ENCODE measurements at regions not wholly inside any gene's neighbourhood (a gene's known extent, or its start where the extent isn't known, plus 50 kb on each side); places are given as distances from the start of the nearest gene placed in this dataset.

DNA sequence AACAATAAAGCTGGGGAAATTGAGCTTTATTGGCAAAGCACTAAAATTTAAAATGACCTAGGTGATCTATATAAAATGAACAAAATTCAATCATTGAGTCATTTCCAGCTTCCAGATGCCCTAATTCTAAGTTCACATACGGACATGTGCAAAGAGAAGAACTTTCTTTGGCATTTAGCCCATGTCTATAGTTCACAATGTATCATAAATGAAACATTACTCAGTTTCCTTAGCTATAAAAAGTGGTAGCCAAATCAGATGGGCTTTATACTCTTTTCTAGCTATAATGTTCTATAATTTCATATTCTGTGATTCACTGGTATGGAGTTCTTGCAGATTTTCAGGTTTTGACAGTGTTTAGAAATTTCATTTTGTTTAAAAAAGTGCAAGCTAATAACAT, 327.4 kb downstream of the KCTD8 start:
- TF ChIP-seq RBM22 (optimal IDR thresholded peaks at IDR 0.05; ENCODE audit: low read length), result no peak
- TF ChIP-seq SP1 (IDR thresholded peaks at IDR 0.05), result no peak
- TF ChIP-seq SP1 (CRISPR knock-in tag; IDR thresholded peaks at IDR 0.05), result no peak
- no peak for TF ChIP-seq SRSF9 (IDR thresholded peaks at IDR 0.05; ENCODE audit: borderline replicate concordance, insufficient read depth, low read depth, low read length, poor library complexity, severe bottlenecking)
- TF ChIP-seq POLR2A (IDR thresholded peaks at IDR 0.05; ENCODE audit: insufficient read depth in 1 of 2, low read depth in 2 of 2, low read length in 2 of 2), result no peak
- no peak for TF ChIP-seq MIER2 (CRISPR knock-in tag; IDR thresholded peaks at IDR 0.05)
- no peak for TF ChIP-seq ZNF777 (CRISPR knock-in tag; IDR thresholded peaks at IDR 0.05)
- TF ChIP-seq, protein P1, sequence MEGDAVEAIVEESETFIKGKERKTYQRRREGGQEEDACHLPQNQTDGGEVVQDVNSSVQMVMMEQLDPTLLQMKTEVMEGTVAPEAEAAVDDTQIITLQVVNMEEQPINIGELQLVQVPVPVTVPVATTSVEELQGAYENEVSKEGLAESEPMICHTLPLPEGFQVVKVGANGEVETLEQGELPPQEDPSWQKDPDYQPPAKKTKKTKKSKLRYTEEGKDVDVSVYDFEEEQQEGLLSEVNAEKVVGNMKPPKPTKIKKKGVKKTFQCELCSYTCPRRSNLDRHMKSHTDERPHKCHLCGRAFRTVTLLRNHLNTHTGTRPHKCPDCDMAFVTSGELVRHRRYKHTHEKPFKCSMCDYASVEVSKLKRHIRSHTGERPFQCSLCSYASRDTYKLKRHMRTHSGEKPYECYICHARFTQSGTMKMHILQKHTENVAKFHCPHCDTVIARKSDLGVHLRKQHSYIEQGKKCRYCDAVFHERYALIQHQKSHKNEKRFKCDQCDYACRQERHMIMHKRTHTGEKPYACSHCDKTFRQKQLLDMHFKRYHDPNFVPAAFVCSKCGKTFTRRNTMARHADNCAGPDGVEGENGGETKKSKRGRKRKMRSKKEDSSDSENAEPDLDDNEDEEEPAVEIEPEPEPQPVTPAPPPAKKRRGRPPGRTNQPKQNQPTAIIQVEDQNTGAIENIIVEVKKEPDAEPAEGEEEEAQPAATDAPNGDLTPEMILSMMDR (CRISPR knock-in tag; IDR thresholded peaks at IDR 0.05), result no peak
- no peak for TF ChIP-seq HMG20A (CRISPR knock-in tag; IDR thresholded peaks at IDR 0.05; ENCODE audit: borderline replicate concordance)
- no peak for TF ChIP-seq SOX13 (IDR thresholded peaks at IDR 0.05)
- TF ChIP-seq SOX13 (CRISPR knock-in tag; conservative IDR thresholded peaks at IDR 0.05 in 1 of 2, IDR thresholded peaks at IDR 0.05 in 1 of 2), result no peak
- no peak for TF ChIP-seq HNF4G (IDR thresholded peaks at IDR 0.05; ENCODE audit: borderline replicate concordance, low read depth, low read length)
- no peak for TF ChIP-seq HNF4G (CRISPR knock-in tag; IDR thresholded peaks at IDR 0.05; ENCODE audit: borderline replicate concordance, low read depth)

Measured in HepG2 (cell line).